ENCODE measurements at regions not wholly inside any gene's neighbourhood (a gene's known extent, or its start where the extent isn't known, plus 50 kb on each side); places are given as distances from the start of the nearest gene placed in this dataset.

- Histone ChIP-seq H3K27me3 (no peaks in the 10 kb centered on the region), H3K9ac (no peak overlapping the region), H3K4me1 (no peaks in the 10 kb centered on the region), H3K9me3 (ENCODE audit: low read depth) (no peaks in the 10 kb centered on the region), H3F3A (ENCODE audit: low read depth) (no peaks in the 10 kb centered on the region), H2AFZ (replicated peaks) (no peak overlapping the region), H4K20me1 (ENCODE audit: low read depth) (no peaks in the 10 kb centered on the region), H3K36me3 (no peaks in the 10 kb centered on the region), H3K4me2 (no peak overlapping the region), H3K79me2 (ENCODE audit: low read depth) (no peaks in the 10 kb centered on the region), H3K27ac (no peak overlapping the region), H3K4me3 (no peak overlapping the region)
- Mint-ChIP-seq H3K4me1 (no peaks in the 10 kb centered on the region), H3K27ac (no peak overlapping the region), H3K4me3 (no peak overlapping the region), H3K36me3 (no peaks in the 10 kb centered on the region), H3K9me3 (no peaks in the 10 kb centered on the region), H3K27me3 (ENCODE audit: insufficient read depth, low read depth) (peaks cover 8% of the 10 kb centered on the region)
- TF ChIP-seq EZH2phosphoT487 (IDR thresholded peaks at IDR 0.05) (no peak), CTCF (IDR thresholded peaks at IDR 0.05) (no peak), EZH2 (IDR thresholded peaks at IDR 0.05) (no peak)
- no peak for DNase-seq (ENCODE audit: low spot score)
These were observed 97.5 kb downstream of the SH3YL1 start for GRCh38 chr2:166381-166780.

GRCh38 chr2:165530-165929 lies 98.3 kb downstream of the SH3YL1 start:
- Histone ChIP-seq H3F3A (ENCODE audit: low read depth) (no peaks in the 10 kb centered on the region), H2AFZ (replicated peaks) (no peak overlapping the region), H4K20me1 (ENCODE audit: low read depth) (no peaks in the 10 kb centered on the region), H3K36me3 (no peaks in the 10 kb centered on the region), H3K27me3 (no peaks in the 10 kb centered on the region), H3K79me2 (ENCODE audit: low read depth) (no peaks in the 10 kb centered on the region), H3K9ac (no peak overlapping the region), H3K4me1 (no peaks in the 10 kb centered on the region), H3K27ac (no peak overlapping the region), H3K4me3 (no peak overlapping the region), H3K9me3 (ENCODE audit: low read depth) (no peaks in the 10 kb centered on the region), H3K4me2 (no peak overlapping the region)
- H3K27me3 Mint-ChIP-seq (ENCODE audit: insufficient read depth, low read depth): peaks cover 8% of the 10 kb centered on the region
- H3K9me3 Mint-ChIP-seq: no peaks in the 10 kb centered on the region
- no peak overlapping the region for H3K27ac Mint-ChIP-seq
- H3K4me1 Mint-ChIP-seq: no peaks in the 10 kb centered on the region
- H3K4me3 Mint-ChIP-seq: no peak overlapping the region
- TF ChIP-seq EZH2phosphoT487 (IDR thresholded peaks at IDR 0.05) (no peak), EZH2 (IDR thresholded peaks at IDR 0.05) (no peak), CTCF (IDR thresholded peaks at IDR 0.05) (no peak)
- DNase-seq (ENCODE audit: low spot score): no peak
- H3K36me3 Mint-ChIP-seq: no peaks in the 10 kb centered on the region

- H3K36me3 ChIP-seq: no peaks in the 10 kb centered on the region
- peaks cover under 1% of the 10 kb centered on the region for H3K4me1 Mint-ChIP-seq
- no peak overlapping the region for H3K27ac ChIP-seq
- H3K4me3 Mint-ChIP-seq: no peak overlapping the region
- no peaks in the 10 kb centered on the region for H3K79me2 ChIP-seq (ENCODE audit: low read depth)
- no peak for TF ChIP-seq EZH2phosphoT487 (IDR thresholded peaks at IDR 0.05)
- TF ChIP-seq EZH2 (IDR thresholded peaks at IDR 0.05): no peak
- no peak overlapping the region for H2AFZ ChIP-seq (replicated peaks)
- no peaks in the 10 kb centered on the region for H3K27me3 ChIP-seq
- H3K9ac ChIP-seq: no peak overlapping the region
- no peaks in the 10 kb centered on the region for H3F3A ChIP-seq (ENCODE audit: low read depth)
- no peaks in the 10 kb centered on the region for H4K20me1 ChIP-seq (ENCODE audit: low read depth)
- H3K9me3 Mint-ChIP-seq: no peaks in the 10 kb centered on the region
- no peak overlapping the region for H3K4me2 ChIP-seq
- no peak for DNase-seq (ENCODE audit: low spot score)
- no peaks in the 10 kb centered on the region for H3K4me1 ChIP-seq
- H3K27ac Mint-ChIP-seq: no peak overlapping the region
- no peaks in the 10 kb centered on the region for H3K36me3 Mint-ChIP-seq
- H3K27me3 Mint-ChIP-seq (ENCODE audit: insufficient read depth, low read depth): peaks cover 8% of the 10 kb centered on the region
- no peaks in the 10 kb centered on the region for H3K9me3 ChIP-seq (ENCODE audit: low read depth)
- H3K4me3 ChIP-seq: no peak overlapping the region
These were observed 101.1 kb downstream of the SH3YL1 start for GRCh38 chr2:162473-163382.

- Histone ChIP-seq H3K4me1 (no peaks in the 10 kb centered on the region), H3K4me3 (no peak overlapping the region), H3K79me2 (ENCODE audit: low read depth) (no peaks in the 10 kb centered on the region), H3K27ac (no peak overlapping the region), H3K9me3 (ENCODE audit: low read depth) (no peaks in the 10 kb centered on the region), H2AFZ (replicated peaks) (no peak overlapping the region), H3K36me3 (no peaks in the 10 kb centered on the region), H3F3A (ENCODE audit: low read depth) (no peaks in the 10 kb centered on the region), H3K27me3 (no peaks in the 10 kb centered on the region), H3K9ac (no peak overlapping the region), H4K20me1 (ENCODE audit: low read depth) (no peaks in the 10 kb centered on the region), H3K4me2 (no peak overlapping the region)
- TF ChIP-seq EZH2phosphoT487 (IDR thresholded peaks at IDR 0.05) (no peak), CTCF (IDR thresholded peaks at IDR 0.05) (no peak), EZH2 (IDR thresholded peaks at IDR 0.05) (no peak)
- no peaks in the 10 kb centered on the region for H3K36me3 Mint-ChIP-seq
- no peak overlapping the region for H3K27ac Mint-ChIP-seq
- peaks cover 8% of the 10 kb centered on the region for H3K27me3 Mint-ChIP-seq (ENCODE audit: insufficient read depth, low read depth)
- DNase-seq (ENCODE audit: low spot score): no peak
- H3K4me1 Mint-ChIP-seq: peaks cover 3% of the 10 kb centered on the region
- H3K9me3 Mint-ChIP-seq: no peaks in the 10 kb centered on the region
- no peak overlapping the region for H3K4me3 Mint-ChIP-seq
These were observed 102.1 kb downstream of the SH3YL1 start for GRCh38 chr2:161729-162128.
